GM19023 (cell line): ENCODE measurements at regions not wholly inside any gene's neighbourhood (a gene's known extent, or its start where the extent isn't known, plus 50 kb on each side); places are given as distances from the start of the nearest gene placed in this dataset.

Experiments
- ATAC-seq: cut with Tn5 transposase; IDR thresholded peaks from one replicate; pipeline ENCODE4 v1.9.1; 2021; ENCODE audit warnings: mild to moderate bottlenecking, moderate library complexity; ENCODE audit not compliant: unreplicated experiment

DNA sequence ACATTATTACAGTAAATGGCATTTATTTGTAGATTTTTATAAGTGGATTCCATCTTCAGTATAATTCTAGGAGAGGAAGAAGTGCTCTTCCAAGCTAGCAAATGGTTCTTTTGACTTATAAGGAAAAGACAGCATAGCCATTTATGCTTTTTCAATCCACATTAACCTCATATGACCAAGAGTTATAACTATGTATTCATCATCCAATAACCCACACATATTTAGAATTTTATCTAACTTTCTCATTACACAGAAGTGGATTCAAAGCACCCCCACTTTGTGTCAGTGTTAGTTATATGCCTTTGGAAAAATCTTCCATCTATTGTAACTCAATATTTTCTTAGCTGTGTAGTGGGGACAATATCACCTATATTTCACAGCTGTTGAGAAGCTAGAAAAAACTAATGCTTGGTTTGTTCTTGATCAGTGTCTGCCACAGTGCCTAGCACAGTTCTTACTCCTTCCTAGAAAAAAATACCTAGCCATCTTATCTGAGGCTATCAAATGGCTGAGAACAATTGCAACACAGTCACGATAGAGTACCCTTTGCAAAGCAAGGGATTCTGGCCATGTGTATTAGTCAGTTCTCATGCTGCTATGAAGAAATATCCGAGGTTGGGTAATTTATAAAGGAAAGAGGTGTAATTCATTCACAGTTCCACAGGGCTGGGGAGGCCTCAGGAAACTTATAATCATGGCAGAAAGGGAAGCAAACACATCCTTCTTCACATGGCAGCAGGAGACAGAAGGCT lies 986.3 kb downstream of the TFAP2A start:
- no peak for ATAC-seq

DNA sequence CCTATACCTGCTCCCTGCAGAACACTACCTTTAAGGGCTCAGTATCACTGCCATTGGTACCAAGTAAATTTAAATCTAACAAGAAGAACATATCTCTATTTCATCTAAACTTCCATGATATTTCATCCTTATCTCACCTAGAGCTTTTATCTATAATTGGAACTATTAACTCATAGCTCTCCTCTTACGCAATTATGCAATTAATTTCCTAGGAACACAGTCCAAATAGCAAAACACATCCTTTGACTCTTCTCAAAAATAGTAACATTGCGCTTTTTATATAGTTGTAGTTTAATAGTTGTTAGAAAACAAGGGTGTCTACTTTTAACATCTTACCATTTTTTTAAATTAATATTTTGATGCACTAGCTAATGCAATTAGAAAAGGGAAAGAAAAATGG lies 986.8 kb upstream of the SLC35B3 start:
- no peak for ATAC-seq

DNA sequence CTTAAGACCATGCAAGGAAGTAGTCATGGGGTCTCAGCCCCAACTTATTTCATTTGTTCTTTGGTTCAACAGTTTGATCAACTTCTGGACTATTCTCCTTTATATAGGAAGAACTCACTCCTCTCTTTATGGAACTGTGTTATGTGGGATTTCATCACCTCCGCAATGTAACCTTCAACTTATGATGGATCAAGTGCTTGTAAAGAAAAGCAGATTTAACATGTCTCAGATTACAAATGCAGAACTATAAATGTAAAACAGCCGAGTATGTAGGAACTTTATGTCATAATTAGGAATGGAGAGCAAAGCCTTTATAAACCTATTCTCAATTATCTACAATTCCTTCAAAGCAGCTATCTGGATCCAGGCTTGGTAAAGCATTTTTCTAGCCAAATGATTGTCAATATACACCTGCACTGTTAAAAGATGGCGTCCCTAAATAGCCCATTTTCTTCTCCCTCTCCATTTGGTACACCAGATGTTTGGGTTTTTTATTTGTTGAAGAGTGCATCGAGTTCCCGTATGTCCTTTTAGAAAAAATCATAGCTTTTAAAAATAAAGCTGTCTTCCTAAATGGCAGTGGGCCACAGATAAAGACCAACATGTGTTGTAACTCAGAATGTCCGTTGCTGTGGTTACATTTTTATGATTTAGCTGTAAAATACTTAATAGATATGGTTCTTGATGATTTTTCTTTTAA lies 985.1 kb upstream of the SLC35B3 start:
- ATAC-seq, result no peak

DNA sequence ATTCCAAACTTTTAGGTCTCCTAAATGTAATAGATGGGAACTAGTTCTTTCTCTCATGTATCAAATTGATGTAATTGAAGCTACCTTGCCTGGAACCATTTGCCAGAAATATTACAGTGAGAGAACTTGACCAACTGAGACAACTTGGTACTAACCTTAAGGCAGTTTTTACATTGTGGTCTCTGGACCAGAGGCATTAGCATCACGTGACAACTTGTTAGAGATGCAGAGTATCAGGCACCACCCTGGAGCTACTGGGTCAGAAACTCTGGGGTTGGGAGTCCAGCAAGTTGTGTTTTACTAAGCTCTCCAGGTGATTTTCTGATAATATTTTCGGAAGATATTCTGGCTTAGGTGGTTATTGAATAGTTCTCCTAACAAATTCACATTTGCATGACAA lies 982.1 kb upstream of the SLC35B3 start:
- no peak for ATAC-seq

DNA sequence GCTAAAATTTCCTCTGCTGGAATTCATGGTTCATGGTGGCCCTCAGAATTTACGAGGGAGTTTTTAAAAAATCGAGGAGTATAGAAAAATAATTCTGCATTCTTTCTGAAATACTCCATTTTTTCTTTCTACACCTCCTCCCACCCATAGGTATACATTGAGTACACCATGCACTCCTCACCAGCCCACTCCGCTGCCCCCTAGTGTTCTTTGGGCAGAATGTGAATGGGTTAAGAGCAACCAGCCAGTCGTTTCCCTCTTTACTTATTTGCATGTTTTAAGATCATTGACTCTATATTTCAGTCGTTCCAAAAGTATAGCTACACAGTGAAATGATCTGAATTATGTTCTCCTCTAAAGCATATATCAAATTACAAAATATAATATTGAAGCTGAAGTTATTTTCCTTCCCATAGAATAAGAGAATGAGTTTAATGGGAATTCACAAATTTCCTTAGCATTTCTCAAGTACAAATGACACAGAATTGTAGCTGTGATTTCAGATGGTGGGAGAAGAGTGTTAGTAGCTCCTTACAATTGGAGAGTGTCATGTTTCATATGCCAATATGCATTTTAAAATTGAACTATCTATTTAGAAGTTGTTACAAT lies 977.7 kb upstream of the SLC35B3 start:
- no peak for ATAC-seq

DNA sequence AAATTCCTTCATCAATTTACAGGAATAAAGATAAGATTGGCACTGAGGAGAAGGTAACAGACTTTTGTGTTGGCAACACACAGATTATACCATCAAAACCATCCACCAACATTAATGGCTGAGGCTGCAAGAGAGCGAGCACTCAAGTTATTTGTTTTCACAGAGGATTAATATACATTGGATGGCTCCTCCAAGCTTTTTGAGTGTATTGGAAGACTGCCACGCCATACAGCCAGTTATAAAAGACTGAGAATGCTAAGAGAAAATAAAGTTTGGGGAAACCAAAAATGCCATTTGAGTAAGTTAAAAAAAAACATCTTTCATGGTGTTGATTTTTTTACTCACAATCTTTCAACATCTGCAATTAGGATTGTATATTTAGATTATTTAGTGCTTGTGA lies 973.8 kb upstream of the SLC35B3 start:
- ATAC-seq, result no peak

DNA sequence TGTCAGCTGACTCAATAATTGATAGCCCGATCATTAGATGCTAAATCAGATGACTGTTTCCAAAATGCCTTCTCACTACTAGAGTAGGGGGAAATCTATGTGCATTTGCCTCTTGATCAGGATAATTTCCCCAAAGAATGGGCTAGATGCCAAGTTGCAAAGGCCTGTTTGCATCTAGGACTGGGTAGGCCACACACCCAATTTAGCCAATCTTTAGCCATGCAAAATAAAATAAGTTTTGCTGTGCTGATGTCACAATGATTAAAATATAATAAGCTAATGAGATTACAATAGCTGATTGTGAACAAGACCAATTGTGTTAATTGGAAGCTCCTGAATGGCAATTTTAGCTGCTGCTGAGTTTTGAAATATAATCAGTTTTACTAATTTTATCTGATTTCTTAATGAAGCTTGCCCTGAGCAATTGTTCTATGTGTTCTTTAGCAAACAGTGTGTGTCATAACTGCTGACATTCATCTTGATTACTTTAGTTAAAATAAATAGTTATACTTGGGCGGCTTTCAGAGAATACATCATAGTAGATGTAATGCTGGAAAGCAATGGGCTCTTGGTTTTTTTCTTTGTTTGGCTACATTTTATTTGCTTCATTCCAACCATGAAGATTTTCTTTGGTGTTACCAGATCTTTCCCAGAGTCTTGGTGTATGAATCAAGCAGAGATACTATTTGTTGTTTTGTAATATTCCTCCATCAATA lies 973.2 kb upstream of the SLC35B3 start:
- no peak for ATAC-seq

DNA sequence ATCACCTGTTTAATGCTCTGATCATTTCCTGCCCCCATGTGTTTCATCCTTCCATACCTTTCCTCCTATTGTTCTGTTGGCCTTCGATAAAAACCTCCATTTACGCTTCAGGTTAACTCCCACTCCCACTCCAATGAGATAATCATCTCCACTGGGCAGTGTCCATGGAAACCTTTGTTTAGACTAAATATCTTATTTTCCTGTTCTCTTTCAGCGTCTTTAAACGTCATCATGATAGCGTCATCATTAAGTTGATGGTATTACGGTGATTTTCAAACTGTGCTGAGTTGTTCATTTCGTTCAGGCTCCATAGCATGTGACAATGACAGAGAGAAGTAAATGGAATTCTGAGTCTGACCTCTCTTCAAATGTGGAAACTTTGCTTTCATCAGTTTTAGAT lies 970.5 kb upstream of the SLC35B3 start:
- ATAC-seq, result no peak

DNA sequence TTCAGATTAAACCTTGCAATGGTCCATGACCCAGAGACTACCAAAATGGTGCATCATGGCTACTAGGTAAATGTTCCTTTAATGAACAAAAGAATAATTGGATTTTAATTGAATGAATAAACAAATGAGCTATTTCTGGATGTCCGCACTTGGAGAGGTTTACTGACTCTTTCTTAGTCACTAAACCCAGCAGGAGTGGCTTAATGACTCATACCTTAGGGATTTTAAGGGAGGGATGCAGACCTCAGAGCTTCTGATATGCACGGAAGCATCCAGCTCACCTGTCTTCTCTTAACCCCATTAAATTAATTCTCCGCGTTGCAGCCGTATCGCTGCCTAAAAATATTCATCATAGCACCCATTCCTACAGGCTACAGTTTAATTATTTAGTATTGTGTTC lies 970.0 kb upstream of the SLC35B3 start:
- ATAC-seq, result no peak

DNA sequence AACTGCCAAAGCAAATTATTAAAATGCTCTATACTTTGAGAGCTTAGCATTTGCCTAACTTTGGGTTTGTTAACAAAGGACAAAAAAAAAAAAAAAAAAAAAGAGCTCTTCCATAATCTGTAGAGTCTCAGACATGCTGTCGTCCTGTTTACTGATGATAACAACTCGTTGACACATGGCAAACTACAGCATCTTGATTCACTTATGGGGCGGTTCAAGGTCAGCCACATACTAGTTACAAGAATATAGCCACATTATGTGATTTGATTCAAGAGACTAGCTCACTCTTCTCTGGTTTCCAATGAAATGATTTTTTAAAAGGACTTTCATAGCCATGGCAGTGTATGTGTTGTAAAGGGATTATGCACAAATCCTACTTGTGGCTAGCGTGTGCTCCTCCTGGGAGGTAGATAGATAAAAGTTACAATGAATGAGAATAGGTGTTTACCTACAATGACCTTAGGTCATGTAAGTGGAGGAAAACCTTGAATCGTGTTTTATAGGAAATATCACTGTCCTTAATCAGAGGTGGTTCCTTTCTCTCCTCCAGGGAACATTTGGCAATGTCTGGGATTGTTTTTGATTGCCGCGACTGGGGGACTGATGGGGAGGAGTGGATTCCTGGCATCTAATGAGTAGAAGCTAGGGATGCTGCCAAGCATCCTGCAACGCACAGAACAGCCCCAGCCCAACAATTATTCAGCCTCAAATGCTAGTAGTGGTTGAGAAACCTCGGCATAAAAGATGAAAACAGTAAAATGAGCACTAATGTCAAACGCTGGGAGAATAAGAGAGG lies 969.2 kb upstream of the SLC35B3 start:
- ATAC-seq, result no peak

DNA sequence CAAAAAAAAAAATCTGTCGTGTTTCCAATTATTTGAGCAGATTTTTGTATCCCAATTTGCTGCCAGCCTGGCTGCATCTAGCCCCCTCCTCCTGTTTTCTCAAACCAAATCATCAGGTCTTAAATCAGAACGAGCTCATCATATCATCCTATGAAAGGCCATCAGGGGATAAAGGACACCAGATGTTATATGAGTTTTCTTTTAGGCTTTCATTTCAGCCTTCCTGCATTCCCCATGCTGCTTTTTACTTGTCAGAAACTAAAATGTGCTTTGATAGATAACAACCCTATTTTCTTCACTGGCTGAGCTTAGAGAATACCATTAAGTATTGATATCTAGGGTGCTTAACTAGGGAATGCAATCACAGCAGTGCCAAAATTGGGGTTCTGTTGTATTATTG lies 968.4 kb upstream of the SLC35B3 start:
- no peak for ATAC-seq

DNA sequence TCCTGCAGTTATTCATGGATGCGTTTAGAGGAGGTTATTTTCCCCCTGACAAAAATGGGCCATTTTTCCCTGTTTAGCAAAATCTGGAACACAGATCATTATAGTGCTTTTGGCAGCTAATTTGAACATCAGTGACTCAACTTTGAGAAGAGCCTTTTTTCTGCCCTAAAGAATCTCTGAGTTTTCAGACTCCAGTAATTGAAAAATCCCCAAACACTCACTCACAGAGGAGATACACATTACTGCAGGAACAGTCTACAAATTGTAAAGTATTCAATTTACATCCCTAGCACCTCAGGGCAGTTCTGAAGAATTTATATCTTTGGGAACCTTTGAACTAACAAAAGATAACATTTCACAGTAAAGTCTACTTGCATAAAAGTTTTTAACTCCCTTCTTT lies 966.6 kb upstream of the SLC35B3 start:
- ATAC-seq, result no peak

DNA sequence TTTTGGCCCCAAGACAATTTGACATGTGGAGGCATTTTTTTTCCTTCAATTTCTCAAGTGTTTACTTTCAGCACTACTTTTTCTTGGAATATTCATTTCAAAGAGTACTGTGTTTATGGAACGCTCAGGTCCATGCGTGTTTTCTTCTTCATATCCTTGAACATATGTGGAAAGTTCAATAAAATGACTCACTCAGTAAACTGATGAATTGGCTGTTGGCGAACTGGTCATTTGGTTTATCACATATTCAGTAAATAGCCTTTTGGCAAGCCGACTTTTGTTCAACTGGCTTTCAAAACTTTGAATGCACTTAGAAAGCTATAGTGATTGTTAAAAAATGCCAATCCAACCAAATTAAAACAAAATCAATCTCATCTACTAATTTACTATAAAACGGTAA lies 964.6 kb upstream of the SLC35B3 start:
- no peak for ATAC-seq

DNA sequence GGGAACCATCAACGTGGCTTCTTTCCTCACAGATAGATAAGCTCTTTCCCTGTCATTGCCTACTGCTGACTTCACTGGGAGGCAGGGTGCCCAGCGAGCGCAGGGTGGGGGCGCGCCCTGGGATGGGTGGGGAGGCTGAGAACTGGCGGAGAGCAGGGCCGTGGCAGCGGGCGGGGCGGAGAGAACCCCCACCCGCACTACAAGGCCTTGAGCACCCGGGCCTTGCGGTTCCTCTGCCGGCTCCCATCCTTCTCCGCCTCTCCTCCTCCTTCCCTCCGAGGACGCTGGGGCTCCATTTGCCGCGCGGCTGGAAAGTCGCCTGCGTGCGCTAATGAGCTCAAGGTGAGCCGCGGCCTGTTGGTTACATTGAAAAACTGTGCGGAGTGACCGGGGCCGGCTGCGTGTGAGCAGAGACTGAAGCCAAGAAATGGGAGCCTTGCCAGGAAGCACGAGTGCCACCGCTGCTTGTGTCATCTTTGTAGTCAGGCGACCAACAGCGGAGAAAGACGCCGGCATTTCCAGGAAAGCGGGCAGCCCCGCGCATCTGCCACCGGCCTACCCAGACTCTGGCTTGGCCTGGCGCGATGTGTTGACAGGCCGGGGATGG lies 963.5 kb upstream of the SLC35B3 start:
- no peak for ATAC-seq

DNA sequence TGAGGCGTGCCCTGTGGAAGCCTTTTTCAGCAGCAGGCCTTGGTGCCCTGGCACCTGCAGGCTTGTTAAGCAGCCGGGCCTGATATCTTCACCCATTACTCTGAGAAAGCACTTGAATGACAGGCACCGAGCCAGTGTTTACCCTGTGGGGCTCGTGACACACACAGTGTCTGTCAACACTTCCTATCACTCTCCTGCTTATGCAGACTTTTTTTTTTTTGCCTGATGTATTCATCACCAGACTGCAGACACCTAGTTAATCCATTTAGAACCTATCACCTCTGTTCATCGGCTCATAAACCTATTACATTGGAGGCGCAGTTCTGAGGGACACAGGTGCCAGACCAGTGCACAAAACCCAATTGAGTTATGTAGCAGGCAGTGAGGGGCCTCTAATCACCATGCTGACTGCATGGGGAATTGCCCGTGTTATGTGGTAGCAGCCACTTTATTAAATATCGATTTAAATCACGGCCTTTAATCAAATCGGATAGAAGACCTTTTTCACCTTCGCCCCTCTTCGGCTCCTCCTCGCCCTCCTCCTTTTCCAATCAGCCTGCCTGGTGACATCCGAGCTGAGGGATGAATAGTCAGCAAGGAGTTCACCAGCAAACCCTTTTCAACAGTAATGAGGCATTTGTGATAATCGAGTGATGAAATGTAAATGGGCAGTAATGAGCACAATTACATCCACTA lies 962.9 kb upstream of the SLC35B3 start:
- ATAC-seq, result no peak

DNA sequence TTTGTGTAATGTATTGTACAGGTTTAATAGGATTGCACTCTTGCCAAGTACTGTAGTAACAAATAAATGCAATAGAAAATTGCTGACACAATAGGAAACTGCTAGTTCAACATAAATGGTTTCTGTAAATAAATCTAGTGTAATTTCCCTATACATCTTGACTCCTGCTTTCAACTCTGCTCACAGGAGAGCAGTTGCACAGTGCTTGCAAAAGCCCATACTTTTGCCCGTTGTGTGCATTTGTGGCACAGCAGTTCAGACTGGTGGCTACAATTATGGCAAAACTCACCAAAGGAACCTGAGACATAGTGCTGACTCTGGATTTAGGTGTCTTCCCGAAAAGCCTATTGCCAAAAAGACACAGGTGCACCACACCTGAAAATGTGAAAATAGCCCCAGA lies 953.3 kb upstream of the SLC35B3 start:
- ATAC-seq, result no peak

DNA sequence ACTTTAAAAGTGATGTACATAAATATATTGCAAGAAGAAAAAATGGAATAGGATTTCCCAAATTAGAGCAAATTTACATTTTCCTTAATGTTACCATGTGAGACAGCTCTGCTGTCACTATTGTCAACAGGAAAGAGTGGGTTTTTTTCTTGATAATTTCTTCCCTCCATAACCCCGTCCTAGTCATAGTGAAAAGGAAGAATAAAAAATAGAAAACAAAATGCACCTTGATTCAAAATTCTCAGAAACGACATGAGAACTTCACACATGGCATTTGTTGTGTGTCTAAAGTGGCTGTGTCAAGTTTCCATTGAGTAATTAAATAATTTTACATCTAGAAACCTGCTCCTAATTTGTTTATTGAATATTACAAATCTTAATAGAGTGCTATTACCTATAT lies 945.2 kb upstream of the SLC35B3 start:
- ATAC-seq, result no peak

DNA sequence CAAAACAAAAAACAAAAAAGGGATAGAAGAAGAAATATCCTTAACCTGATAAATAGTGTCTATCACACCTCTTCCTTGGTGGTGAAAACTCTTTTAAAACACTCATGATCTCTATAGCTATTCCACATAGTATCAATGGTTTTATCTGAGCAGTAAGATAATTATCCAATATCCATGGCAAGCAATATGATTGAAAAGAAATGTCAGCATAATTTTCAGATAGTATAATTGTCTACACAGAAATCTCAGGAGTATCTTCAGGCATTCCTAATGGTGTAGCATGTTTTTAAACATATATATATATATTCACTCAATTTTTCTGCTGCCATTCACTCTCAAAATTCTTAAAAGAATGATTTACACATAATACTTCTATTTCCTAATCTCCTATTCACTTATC lies 938.0 kb upstream of the SLC35B3 start:
- no peak for ATAC-seq

DNA sequence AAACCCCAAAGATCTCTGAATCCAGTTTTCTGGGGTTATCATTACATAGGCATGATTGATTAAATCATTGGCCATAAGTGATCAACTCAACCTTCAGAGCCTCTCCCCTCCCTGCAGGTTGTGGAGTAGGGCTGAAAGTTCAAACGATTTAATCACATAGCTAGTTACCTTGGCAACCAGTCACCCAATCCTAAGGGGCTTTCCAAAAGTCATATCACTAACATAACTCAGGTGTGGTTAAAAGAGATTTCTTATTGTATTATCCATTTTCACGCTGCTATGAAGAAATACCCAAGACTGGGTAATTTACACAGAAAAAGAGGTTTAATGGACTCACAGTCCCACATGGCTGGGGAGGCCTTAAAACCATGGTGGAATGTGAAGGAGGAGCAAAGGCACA lies 935.1 kb upstream of the SLC35B3 start:
- no peak for ATAC-seq

DNA sequence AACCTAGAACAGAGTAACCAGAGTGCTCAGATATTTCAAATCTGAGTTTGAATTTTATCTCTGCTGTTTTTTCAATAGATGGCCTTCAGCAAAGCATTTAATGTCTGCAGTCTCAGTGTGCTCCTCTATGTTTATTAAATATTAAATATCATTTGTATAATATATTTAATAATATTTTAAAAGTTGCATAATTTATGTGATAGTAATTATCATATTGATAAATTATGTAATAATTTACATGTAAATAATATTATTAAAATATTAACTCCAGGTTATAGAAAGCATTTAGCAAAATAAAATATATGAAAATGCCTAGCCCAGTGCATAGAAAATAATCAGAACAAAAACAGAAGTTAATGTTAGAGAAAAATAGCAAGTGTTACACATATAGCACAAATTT lies 930.0 kb upstream of the SLC35B3 start:
- no peak for ATAC-seq
